ENCODE measurements at regions not wholly inside any gene's neighbourhood (a gene's known extent, or its start where the extent isn't known, plus 50 kb on each side); places are given as distances from the start of the nearest gene placed in this dataset.

DNA sequence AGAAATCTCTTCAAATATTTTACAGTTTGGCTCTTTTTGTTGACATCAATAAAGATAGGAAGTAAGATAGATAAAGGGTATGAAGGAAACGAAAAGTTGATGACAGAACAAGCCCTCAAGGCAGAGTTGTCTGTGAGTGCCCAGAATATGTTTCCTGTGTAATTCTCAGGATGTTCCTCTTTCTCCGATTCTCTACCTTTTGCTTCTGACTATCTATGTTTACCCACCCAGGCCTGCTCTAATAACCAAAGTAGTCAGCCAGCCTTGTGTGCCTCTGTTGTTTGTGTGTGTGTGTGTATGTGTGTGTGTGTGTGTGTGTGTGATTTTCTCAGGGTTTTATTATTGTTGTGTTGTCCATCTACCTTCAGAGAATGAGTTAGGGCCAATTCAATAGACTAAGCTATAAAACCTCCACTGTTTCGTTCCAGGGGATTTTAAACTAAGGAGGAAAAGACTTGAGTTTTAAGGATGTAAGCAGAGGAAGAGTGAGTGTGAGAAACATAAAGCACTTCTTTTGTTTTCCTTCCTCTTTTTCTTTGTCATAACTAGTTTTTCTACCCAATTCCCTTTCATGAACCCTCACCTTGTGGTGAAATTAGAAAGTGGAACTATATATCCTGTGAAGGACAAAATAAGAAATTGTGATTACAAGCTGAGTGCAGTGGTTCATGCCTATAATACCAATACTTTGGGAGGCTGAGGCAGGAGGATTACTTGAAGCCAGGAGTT is 627.4 kb upstream of the NR5A2 start:
- DNase-seq (ENCODE audit: low spot score): no peak

DNA sequence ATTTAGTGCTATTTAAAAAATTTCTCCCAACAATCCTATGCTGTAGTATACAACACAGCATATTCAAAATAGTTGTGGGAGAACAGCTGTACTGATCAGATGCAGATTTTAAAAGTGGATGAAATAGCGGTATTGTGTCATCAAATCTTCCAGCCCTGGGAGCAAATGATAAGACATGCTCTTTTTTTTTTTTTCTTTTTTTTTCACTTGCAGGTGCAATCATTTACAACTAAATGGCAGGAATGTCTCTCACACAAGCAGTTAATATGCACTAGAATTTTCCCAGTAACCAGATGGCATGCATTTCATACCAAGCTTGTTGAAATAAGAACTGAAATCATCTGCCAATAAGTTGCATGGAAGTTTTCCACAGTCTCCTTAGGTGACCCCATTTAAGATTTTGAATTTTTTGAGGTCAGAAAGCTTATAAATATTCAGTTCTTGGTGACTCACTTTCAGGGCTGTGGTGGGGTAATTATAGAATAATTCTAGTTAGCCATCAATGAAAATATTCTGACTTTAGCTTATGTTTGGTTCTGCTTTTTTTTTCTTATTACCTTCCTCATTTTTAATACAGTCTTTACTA is 623.9 kb upstream of the NR5A2 start:
- DNase-seq (ENCODE audit: low spot score): no peak

DNA sequence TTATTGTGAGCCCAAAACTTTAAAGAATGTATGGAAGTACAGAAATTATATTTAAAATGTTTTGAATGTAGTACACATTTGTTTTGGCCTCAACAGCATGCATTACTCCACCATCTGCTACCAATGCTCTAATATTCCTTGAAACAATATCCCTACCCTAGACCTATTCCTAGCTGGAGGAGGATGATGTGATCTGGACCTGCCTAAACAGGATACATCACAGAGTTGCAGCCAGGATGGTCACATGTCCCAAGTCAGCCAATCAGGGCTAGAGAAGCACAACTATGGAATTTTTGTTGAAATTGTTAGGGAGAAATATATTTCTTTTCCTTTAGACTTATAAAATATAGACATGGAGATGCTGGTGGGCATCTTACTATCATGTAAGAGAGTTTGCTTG is 623.3 kb upstream of the NR5A2 start:
- DNase-seq (ENCODE audit: low spot score): no peak

DNA sequence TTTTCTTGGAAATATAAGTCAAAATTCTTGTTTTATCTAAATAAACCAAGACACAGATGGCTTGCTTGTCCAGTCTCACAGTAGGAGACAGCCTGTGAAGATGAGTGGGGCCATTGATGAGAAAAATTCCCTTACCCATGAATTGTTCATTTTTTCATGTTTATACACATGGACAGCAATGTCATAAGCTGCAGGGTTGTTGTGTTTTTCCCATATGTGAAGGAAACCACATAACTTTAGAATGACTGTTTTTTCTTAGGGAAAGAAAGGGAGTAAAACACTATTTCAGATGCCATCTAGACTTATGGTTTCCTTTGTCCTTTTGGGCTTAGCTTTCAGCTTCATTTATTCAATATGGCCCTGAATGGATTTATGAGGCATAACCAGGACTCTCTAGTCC is 622.5 kb upstream of the NR5A2 start:
- no peak for DNase-seq (ENCODE audit: low spot score)

DNA sequence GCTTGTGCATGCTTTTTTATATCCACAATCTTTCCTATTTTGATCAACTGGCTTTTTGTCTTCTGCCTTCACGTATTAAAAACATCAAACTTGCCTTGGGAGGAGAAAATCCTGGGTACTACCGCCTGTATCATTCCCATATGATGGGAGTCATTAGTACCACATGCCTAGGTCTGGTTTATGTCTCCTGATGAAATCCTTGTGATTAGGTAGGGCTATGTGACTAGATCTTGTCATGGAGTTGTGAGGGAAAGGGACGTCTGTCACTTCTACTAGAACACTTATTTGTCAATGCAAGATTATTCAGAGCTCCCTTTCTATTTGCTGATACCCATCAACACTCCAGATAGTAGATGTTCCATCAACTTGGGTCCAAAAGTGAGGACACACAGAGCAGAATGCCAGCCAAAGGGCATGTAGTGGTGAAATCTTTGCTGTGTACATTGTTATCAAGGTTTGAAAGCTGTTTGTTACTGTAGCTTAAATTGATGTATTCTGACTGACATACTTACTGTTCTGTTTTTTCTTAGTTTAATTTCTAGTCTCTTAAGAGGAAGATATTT is 621.8 kb upstream of the NR5A2 start:
- DNase-seq (ENCODE audit: low spot score): no peak

DNA sequence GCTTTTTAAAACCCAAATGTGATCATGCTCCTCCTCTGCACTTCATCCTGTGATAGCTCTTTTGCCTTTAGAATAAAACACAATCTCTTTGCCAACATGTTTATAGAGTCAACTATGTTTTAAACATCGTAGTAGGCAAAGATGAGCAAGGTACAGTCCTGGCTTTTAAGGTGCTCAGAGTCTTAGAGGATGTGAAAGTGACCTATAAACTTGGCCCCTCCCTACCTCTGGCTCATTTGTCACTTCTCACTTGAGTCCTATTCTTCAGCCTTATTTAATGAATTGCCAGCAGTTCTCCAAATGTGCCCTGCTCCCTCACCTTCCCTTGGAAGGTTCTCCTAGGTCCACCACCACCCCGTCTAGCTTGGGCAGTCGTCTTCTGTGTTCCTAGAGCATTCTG is 617.0 kb upstream of the NR5A2 start:
- no peak for DNase-seq (ENCODE audit: low spot score)

DNA sequence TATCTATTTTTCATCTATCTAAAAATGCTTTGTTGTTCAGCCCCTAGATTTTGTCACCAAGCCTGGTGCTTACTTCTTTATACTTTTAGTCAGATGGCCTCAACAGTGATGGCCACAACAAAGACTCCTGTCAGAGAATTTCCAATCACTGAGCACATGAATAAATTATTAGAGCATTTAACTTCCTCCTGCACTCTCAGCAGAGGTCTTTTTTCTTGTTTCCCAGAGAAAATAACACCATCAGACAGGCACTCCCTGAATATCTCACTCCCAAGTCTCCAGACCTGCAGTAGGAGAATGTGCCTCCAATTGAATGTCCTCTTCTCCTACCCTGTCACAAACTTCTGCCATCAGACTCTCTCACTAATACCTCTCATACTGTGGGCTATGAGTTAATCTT is 616.0 kb upstream of the NR5A2 start:
- no peak for DNase-seq (ENCODE audit: low spot score)

DNA sequence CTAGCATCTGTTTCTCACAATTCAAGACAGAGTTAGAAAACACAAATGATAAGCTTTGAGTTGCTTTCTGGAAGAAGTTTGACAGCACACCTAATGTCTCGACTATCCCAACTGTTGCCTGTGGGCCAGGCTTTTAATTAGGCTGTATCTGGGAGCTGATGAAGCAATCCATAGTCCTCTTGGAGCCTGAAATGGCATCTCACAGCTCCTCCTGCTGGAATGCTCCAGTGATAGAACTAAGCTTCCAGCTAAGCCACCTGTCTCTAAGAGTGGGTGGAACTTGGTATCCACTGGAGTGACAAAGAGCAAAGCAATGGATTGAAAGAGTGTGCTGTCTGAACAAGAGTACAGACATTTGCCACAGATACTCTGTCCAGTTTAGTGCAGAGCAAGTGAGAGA is 605.3 kb upstream of the NR5A2 start:
- DNase-seq (ENCODE audit: low spot score): no peak

DNA sequence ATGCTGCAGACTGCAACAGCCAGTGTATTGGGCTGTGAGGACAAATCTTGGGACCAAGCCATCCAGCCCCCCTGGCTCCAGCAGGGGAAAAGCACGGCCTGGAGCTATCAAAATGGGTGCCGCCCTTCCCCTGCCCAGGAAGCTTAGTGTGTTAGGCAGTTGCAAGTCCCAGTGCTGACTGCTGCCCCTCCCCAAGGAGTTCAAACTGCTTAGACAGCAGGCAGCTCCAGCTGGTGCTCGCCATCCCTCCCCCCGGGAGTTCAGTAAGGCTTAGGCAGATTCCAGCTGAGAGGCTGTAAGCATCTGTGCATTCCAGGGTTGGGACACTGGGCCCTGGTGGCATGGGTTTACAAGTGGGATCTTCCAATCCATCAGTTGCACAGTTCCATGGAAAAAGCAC is 579.6 kb upstream of the NR5A2 start:
- DNase-seq (ENCODE audit: low spot score): no peak

DNA sequence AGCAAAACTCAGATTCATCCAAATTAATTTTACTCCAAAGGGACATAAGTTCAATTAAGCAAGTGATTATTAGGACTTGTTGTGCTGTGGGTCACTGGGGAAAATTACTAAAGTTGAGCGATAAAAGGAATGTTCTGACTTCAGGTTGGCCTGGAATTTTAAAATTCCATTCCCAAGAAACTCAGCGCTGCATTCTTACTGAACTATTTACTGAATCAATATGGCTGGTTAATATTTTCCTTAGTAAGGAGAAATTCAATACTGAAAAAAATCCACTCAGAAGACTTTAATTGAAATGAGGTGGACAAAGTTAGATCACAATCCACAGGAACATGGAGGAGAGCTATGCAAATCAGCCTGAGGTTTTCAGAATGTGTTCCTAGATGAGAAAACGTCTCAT is 578.9 kb upstream of the NR5A2 start:
- no peak for DNase-seq (ENCODE audit: low spot score)

DNA sequence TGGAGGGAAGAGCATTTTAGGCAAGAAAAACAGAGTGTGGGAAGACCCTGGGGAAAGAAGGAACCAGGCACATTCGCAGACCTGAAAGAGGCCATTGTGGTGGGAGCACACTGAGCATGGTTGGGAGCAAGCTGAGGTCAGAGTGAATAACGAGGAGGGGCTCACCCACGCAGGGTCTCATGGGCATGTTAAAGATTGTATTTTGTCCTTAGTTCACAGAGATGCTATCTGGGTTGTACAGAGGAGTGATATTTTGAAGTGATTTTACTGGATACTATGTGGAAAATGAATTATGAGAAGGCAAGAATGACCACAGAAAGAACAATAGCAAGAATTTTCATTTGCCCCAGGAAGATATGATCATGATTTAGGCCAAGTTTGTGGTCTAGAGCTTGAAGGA is 578.3 kb upstream of the NR5A2 start:
- no peak for DNase-seq (ENCODE audit: low spot score)

DNA sequence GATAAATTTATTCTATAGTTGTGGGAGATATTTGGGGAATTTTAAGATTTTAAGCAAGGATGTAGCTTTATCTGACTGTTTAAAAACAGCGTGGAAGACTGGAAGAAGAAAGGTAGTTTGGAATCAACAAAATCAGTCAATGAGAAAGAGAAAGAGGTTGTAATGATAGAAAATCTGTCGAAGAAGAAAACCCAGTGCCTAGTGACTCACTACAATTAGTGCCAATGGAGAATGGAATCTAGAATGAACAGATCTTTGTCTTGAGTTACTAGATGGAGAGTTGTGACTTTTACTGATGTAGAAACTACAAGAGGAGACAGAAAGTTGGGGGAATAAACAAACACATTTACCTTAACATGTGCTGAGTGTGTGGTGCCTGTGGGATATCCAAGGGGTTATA is 577.8 kb upstream of the NR5A2 start:
- DNase-seq (ENCODE audit: low spot score): no peak

DNA sequence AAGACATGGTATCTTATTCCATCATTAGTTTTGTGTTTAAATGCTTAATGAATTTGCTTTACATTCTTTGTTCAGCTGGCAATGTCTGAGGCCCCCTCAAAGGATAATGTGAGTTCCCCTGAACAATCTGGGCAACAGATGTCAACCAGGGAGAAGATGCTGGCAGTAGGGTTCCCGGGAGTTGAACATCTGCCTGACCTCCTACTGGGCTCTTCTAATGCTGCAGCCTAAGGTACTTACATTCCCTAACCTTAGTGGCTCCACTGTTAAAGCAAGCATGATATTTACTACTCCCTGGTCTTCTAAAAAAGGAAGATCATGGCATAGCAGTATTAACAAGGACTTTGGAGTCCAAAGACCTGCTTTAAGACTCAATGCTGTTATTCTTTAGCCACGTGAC is 574.9 kb upstream of the NR5A2 start:
- no peak for DNase-seq (ENCODE audit: low spot score)

DNA sequence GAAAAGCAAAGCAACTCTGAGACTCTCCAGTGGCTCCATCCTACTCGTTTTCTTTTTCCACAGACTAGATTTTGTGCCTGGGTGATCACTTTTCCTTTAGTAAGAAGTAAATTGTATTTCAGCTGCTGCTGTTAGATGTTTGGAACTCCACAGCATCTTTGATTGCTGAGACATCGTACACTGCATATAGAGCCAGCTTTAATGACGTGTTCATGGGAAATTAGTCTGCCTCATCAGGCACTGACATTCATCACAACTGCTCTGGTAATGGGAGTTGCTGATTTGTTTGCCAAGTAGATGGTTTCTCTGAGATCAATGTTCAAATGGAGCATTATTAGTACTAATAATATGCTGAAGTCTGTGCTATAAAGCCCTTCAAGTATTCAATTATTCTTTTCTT is 573.8 kb upstream of the NR5A2 start:
- DNase-seq (ENCODE audit: low spot score): no peak

DNA sequence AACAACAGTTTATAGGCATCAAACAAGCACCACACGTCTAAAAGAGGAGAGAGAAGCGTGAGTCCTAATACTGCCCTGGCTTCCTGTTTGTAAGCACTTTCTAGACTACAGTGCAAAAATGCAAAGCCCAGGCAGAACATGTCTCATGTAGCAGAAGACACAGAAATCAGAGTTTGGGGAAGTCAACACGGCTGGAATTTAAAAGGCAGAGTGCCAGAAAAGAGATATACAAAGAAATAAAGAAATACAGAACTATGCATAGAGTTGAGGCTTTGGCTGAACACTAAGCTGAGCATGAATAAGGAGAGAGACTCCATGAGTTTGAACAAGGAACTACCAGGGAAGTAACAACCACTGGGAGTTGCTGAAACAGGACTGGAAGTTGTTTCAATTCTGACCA is 566.6 kb upstream of the NR5A2 start:
- no peak for DNase-seq (ENCODE audit: low spot score)

DNA sequence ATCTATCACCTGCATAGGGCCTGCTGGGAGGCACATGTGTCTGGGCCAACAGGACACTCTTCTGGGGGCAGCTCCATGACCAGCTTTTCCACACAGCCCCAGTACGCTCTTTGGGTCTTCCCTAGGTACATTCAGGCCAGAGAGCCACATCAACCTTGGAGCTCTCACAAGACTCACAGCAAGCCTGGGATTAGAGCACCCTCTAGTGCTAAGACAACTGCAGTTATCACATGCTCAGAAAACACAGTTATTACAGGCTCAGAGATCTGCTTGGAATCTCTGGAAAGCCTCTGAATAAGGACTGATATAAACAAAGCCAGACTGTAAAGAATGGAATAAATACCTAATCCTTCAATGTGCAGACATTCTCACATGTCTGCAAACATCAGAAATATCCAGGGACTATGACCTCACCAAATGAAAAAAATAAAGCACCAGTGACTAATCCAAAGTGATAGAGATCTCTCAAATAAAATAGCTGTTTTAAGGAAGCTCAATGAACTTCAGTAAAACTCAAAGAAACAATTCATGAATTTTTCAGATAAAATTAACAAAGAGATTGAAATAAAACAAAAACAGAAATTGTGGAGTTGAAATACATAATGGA is 563.9 kb upstream of the NR5A2 start:
- no peak for DNase-seq (ENCODE audit: low spot score)

DNA sequence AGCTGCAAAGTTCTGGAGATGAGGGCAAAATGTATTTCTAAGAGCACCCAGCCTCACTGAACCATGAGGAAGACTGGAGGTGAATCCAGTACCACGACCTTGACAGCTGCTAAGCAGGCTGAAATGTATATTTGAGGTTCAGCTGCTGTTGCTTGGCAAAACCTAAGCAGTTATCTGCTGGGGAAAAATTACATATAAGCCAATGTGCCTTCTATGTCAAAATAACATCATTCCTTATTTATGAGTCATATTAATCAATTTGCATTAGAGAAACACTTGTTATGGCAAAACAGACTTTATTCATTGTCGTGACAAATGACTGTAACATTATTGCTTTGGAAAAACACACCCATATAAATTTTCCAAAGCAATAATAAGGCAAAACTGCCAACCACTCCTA is 560.5 kb upstream of the NR5A2 start:
- DNase-seq (ENCODE audit: low spot score): no peak

DNA sequence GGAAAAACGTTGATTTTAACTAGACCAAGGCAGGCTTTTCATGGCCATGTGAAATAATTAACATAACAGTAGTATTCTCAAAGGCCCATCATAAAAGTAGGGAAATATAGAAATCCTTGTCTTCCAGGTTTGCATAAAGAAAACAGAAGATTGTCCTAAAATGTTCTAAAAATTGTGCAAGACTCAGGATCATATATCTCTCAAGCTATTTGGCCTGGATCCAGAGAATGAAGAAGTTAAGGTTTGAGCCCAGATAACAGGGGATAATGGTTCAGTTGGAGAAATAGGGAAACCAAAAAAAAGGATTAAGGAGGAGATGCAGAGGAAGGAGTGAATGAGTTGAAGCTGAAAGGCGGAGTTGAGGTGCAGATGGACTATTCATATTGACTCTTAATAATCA is 555.5 kb upstream of the NR5A2 start:
- DNase-seq (ENCODE audit: low spot score): no peak

DNA sequence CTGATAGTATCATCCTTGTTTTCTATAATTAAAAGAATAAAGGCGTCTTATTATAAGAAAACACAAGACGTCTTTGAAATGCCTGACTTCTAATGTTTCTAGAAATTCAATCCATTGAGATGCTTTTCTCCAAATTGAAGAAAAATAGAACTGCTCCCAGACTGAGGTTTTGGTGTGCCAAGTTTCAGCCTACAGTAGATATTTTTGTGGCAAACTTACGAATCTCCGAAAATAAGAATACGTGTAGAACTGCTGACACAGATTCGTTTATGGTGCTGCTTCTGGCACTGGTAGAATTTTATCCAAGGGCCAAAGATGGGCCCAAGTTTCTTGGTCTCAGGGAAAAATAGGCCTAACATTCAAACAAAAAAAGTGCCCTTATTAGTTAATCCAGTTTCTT is 554.5 kb upstream of the NR5A2 start:
- DNase-seq (ENCODE audit: low spot score): no peak

DNA sequence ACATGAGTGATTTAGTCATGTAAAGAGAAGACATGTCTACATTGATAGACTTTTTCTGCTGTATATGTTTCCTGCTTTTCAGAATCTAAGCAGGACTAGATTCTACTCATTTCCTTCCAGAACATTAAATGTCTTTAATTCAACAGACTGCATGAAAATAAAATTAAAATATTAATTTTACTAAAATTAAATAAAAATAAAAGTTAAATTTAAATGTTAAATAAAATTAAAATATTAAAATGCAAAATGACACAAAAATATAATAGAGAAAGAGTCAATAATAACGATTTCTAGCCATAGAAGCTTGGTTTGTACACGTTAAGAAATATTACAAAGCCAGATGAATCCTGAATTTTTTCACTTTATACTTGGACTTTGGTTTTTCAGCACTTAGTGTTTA is 552.8 kb upstream of the NR5A2 start:
- DNase-seq (ENCODE audit: low spot score): no peak

DNA sequence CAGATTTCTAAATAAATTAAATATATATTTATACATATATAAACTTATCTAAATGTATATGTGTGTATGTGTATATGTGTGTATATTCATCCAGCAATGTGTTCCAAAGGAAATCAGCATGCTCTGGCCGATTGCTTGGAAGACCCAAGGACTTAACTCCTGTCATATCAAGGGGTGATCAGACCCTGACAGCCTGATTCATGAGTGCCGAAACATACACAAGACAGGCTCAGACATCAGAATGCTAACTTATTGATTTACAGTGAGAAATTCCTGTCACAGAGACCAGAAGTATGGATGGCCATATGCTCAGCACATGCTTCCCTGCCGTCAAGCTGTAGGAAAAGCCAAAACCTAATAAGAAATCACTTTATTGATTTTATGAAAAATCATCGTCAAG is 545.1 kb upstream of the NR5A2 start:
- no peak for DNase-seq (ENCODE audit: low spot score)

DNA sequence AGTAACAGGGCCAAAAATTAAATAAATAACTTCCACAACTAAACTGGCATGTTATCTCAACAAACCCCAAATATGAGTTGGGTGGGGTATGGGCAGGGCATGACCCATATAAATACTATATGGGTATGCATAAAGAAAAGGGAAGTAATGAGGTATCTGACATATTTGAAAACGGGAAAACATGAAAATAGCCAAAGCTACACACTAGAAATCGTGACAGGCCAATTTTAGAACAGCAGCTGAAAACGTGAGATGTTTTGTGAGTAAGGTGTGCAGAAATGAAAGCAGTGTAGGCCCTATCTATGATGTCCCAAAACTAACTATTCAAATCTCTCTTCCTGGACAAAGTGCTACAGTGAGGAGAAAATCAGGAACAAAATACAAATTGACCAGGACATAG is 537.9 kb upstream of the NR5A2 start:
- DNase-seq (ENCODE audit: low spot score): no peak

Measured in mesenteric fat pad (tissue), 1 donor.